GM12864 (cell line): ENCODE measurements at regions not wholly inside any gene's neighbourhood (a gene's known extent, or its start where the extent isn't known, plus 50 kb on each side); places are given as distances from the start of the nearest gene placed in this dataset.

Source experiments
- DNase-seq: peaks from one replicate; pipeline ENCODE4 v3.0.0-alpha.2; 2011; ENCODE audit warnings: low read depth
- H3K4me3 ChIP-seq: 2 replicates; pipeline ENCODE4 v1.5.1; 2011; ENCODE audit warnings: mild to moderate bottlenecking, low read depth, low read length, control low read depth
- TF ChIP-seq, protein P1 (sequence below): IDR thresholded peaks from 2 replicates; pipeline ENCODE4 v1.5.1; 2011; ENCODE audit warnings: low read depth, mild to moderate bottlenecking, moderate library complexity, low read length, control low read depth, inconsistent platforms; ENCODE audit errors: missing control alignments

GRCh38 chr12:13425766-13426165 is 229.2 kb downstream of the EMP1 start:
- no peak overlapping the region for H3K4me3 ChIP-seq
- DNase-seq: no peak
- TF ChIP-seq, protein P1, sequence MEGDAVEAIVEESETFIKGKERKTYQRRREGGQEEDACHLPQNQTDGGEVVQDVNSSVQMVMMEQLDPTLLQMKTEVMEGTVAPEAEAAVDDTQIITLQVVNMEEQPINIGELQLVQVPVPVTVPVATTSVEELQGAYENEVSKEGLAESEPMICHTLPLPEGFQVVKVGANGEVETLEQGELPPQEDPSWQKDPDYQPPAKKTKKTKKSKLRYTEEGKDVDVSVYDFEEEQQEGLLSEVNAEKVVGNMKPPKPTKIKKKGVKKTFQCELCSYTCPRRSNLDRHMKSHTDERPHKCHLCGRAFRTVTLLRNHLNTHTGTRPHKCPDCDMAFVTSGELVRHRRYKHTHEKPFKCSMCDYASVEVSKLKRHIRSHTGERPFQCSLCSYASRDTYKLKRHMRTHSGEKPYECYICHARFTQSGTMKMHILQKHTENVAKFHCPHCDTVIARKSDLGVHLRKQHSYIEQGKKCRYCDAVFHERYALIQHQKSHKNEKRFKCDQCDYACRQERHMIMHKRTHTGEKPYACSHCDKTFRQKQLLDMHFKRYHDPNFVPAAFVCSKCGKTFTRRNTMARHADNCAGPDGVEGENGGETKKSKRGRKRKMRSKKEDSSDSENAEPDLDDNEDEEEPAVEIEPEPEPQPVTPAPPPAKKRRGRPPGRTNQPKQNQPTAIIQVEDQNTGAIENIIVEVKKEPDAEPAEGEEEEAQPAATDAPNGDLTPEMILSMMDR: no peak

DNA sequence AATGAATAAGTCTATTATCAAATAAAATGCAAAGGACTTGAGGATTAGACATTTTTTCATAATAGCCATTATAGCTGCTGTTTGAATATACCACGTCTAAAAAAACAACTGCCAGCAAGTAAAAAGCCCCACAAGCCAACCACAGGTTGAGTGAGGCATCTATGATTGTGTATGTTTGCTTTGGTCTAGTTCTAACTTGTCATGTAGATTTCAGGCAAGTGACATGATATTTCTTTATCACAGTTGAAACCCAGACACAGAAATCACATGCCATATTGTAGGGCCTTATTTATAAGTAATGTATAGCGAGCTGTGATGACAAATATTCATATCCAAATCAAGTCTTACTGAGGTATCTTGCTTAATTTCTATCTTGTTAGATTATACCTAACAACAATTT is 225.8 kb downstream of the EMP1 start:
- no peak overlapping the region for H3K4me3 ChIP-seq
- TF ChIP-seq, protein P1: no peak
- DNase-seq: no peak

DNA sequence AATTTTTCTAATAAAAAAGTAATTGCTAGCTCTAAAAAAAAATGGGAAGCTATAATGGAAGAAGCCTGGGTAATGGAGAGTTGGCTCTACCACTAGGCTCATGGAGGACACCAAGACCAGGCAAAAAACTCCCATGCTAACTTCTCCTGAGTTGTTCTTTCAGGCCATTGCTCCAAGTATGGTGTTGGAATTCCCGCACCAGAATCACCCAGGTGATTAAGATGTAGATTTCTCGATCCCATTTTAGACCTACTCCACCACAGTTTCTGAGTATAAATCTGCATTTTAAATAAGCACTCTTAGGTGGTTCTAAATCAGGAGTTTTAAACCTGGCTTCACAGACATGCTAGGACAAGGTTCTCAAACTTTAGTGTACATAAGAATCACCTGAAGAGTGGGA is 221.0 kb downstream of the EMP1 start:
- DNase-seq: no peak
- TF ChIP-seq, protein P1: no peak
- no peak overlapping the region for H3K4me3 ChIP-seq

DNA sequence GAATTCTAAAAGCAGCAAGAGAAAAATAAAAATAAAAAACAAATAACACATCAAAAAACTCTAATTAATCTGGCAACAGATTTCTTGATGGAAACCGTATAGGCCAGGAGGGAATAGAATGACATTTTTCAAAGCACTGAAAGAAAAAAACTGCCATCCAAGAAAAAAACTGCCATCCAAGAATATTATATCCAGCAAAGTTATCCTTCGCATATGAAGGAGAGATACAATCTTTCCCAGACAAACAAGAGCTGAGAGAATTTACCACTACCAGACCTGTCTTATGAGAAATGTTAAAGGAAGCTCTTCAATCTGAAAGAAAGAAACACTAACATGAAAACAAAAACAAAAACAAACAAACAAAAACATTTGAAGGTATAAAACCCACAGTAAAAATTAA is 214.8 kb downstream of the EMP1 start:
- no peak for DNase-seq
- TF ChIP-seq, protein P1: no peak
- no peak overlapping the region for H3K4me3 ChIP-seq

DNA sequence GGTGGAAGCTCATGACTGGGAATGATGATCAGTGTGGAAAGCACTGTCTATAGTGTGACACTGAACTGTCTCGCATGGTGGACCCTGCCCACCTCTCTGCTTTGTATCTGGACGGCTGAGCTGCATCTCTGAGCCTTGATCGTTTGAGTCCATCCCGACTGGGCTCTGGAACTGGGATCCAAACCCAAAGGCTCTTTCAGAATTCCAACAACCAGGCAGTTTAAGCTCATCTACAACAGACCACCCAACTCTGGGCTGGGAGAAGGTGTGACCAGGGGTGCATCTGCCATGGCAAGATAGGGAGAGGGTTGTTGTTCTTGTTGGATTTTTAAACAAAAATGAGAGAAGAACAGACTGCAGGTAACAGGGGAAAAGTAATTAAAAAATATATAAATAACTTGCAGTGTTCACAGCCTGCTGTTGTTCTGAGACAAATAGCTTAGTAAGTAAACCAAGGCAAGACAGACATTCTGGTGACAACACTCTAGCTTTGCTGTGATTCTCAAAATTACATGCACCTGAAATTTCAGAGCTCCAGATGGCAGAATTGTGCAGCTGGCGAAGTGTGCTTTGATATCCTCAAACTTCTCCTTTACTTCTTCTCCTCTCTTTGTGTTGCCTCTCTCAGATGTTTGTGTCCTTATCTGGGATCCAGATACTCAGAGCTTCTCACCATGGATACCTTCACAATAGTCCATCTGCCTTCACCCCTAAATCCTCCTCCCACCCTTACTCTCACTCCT is 209.6 kb downstream of the EMP1 start:
- no peak overlapping the region for H3K4me3 ChIP-seq
- DNase-seq: no peak
- TF ChIP-seq, protein P1: no peak

DNA sequence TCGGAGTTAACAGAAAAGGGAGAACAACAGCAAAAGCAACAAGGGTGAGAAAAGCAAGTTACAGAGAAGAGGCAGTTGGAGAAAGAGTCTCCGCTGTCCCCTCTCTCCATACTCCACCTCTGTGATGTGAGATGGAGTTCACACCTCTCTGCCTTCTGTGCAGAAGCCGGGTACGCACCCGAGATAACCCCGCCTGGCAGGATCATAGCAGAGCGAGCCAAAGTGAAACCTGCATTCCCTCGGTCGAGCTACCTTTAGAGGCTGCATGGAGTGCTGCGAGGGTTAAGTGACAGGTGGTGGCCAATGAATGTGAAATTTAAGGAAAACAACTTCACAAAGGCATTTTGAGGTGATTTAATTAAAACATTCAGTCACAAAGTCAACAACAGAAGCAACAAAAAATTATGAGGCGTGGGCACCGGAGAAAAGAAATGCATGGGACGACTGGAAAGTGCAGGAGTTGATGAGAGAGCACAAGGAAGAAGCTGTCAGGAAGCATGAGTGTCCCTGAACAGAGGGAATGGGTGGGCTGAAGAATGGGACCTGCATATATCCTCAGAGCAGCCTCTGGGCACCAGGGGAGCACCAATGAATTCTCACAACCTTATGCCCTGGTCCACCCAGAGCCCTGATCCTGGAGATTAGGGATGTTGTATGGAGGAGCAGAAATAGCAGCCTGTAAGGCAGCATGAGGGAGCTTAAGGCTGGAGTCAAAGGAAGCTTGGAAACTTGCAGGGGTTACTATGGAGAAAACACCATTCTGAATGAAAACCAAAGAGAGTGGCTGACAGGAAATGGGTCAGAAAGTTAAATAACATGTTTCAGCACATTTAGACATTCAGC is 208.3 kb downstream of the EMP1 start:
- TF ChIP-seq, protein P1: no peak
- H3K4me3 ChIP-seq: no peak overlapping the region
- no peak for DNase-seq
